ENCODE measurements at regions not wholly inside any gene's neighbourhood (a gene's known extent, or its start where the extent isn't known, plus 50 kb on each side); places are given as distances from the start of the nearest gene placed in this dataset.

- DNase-seq (ENCODE audit: low read depth) = no peak
- TF ChIP-seq CTCF (conservative IDR thresholded peaks at IDR 0.05; ENCODE audit: low read depth, low read length) = no peak
- H3K4me3 ChIP-seq (ENCODE audit: low read length) = no peak overlapping the region
Measured at GRCh38 chr11:122399375-122399774, 256.1 kb upstream of the UBASH3B start.

GRCh38 chr11:122398851-122399250 lies 256.7 kb upstream of the UBASH3B start:
- H3K4me3 ChIP-seq (ENCODE audit: low read length) = no peak overlapping the region
- DNase-seq (ENCODE audit: low read depth) = no peak
- TF ChIP-seq CTCF (conservative IDR thresholded peaks at IDR 0.05; ENCODE audit: low read depth, low read length) = no peak

GRCh38 chr11:122398167-122398566 lies 257.4 kb upstream of the UBASH3B start:
- H3K4me3 ChIP-seq (ENCODE audit: low read length) = no peak overlapping the region
- no peak for DNase-seq (ENCODE audit: low read depth)
- TF ChIP-seq CTCF (conservative IDR thresholded peaks at IDR 0.05; ENCODE audit: low read depth, low read length) = no peak

GRCh38 chr11:122395282-122395681 lies 260.2 kb upstream of the UBASH3B start:
- no peak for DNase-seq (ENCODE audit: low read depth)
- TF ChIP-seq CTCF (conservative IDR thresholded peaks at IDR 0.05; ENCODE audit: low read depth, low read length) = no peak
- no peak overlapping the region for H3K4me3 ChIP-seq (ENCODE audit: low read length)

GRCh38 chr11:122394313-122394712 lies 261.2 kb upstream of the UBASH3B start:
- no peak for TF ChIP-seq CTCF (conservative IDR thresholded peaks at IDR 0.05; ENCODE audit: low read depth, low read length)
- no peak overlapping the region for H3K4me3 ChIP-seq (ENCODE audit: low read length)
- no peak for DNase-seq (ENCODE audit: low read depth)

GRCh38 chr11:122393209-122393860 lies 262.2 kb upstream of the UBASH3B start:
- no peak for DNase-seq (ENCODE audit: low read depth)
- no peak for TF ChIP-seq CTCF (conservative IDR thresholded peaks at IDR 0.05; ENCODE audit: low read depth, low read length)
- H3K4me3 ChIP-seq (ENCODE audit: low read length) = no peak overlapping the region

GRCh38 chr11:122392508-122392907 lies 263.0 kb upstream of the UBASH3B start:
- DNase-seq (ENCODE audit: low read depth) = no peak
- no peak overlapping the region for H3K4me3 ChIP-seq (ENCODE audit: low read length)
- TF ChIP-seq CTCF (conservative IDR thresholded peaks at IDR 0.05; ENCODE audit: low read depth, low read length) = no peak

Data from retinal pigment epithelial cell (primary cell).